ENCODE measurements at regions not wholly inside any gene's neighbourhood (a gene's known extent, or its start where the extent isn't known, plus 50 kb on each side); places are given as distances from the start of the nearest gene placed in this dataset.

- no peak for TF ChIP-seq CTCF (conservative IDR thresholded peaks at IDR 0.05; ENCODE audit: low read depth, low read length)
- no peak for TF ChIP-seq MAZ (IDR thresholded peaks at IDR 0.05; ENCODE audit: borderline replicate concordance, low read depth, low read length)
- TF ChIP-seq FOS (IDR thresholded peaks at IDR 0.05; ENCODE audit: low read depth, low read length) = no peak
- TF ChIP-seq POLR2A (IDR thresholded peaks at IDR 0.05; ENCODE audit: low read depth, low read length) = no peak
- no peak for TF ChIP-seq SMC3 (IDR thresholded peaks at IDR 0.05; ENCODE audit: low read depth, low read length)
- no peak for TF ChIP-seq USF2 (IDR thresholded peaks at IDR 0.05; ENCODE audit: low read depth, low read length)
- no peak for TF ChIP-seq BHLHE40 (IDR thresholded peaks at IDR 0.05; ENCODE audit: low read depth, low read length)
- TF ChIP-seq RFX5 (IDR thresholded peaks at IDR 0.05; ENCODE audit: low read depth, low read length) = no peak
- TF ChIP-seq MAFK (IDR thresholded peaks at IDR 0.05; ENCODE audit: low read depth, low read length) = no peak
- no peak for TF ChIP-seq NFE2L2 (IDR thresholded peaks at IDR 0.05; ENCODE audit: low read depth, low read length)
- no peak for TF ChIP-seq RCOR1 (IDR thresholded peaks at IDR 0.05; ENCODE audit: insufficient replicate concordance, low read length)
- TF ChIP-seq RAD21 (IDR thresholded peaks at IDR 0.05; ENCODE audit: low read length) = no peak
- no peak for TF ChIP-seq CEBPB (IDR thresholded peaks at IDR 0.05; ENCODE audit: low read depth, low read length)
- no peak for TF ChIP-seq ELK1 (IDR thresholded peaks at IDR 0.05; ENCODE audit: borderline replicate concordance, low read depth, low read length)
These were observed 191.5 kb upstream of the S1PR3 start for GRCh38 chr9:88799541-88800328.

All from IMR-90 (cell line).